ENCODE measurements at regions not wholly inside any gene's neighbourhood (a gene's known extent, or its start where the extent isn't known, plus 50 kb on each side); places are given as distances from the start of the nearest gene placed in this dataset.

DNA sequence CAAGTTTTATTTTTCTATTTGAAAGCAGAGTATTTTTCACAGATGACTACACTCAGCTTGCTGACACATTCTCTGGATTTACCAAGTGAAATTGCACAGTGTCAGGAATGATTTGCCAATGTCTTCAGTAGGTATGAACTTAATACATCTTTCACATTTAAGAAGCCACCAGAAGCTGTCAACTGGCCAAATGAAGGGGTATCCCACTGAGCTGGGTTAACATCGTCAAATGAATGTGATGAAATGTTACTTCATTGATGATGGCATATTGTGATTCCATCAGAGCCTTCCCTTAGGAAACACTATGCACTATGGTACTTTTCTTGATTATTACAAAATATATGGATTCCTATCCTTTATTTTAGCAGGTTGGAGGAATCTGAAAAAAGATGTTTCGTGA lies 592.3 kb downstream of the FGF9 start:
- no peak overlapping the region for H3K4me3 Mint-ChIP-seq
- Histone ChIP-seq H3K4ac (ENCODE audit: low read depth, low read length) (no peak overlapping the region), H3K18ac (ENCODE audit: insufficient read length, low read depth, low read length) (no peak overlapping the region), H3K79me2 (ENCODE audit: insufficient read depth, low read length) (no peaks in the 10 kb centered on the region), H2AK5ac (ENCODE audit: insufficient read length, low read length) (no peak overlapping the region), H3K79me1 (ENCODE audit: insufficient read depth, low read depth, low read length, poor library complexity, severe bottlenecking) (no peaks in the 10 kb centered on the region), H2BK20ac (ENCODE audit: low read depth, low read length, poor library complexity, severe bottlenecking) (no peak overlapping the region), H3K14ac (ENCODE audit: insufficient read depth, low read length) (no peak overlapping the region), H2BK15ac (ENCODE audit: low read depth, low read length) (no peak overlapping the region), H2BK12ac (ENCODE audit: insufficient read length, low read depth, low read length) (no peak overlapping the region), H3K23ac (ENCODE audit: insufficient read length, low read depth, low read length) (no peak overlapping the region), H3K27me3 (ENCODE audit: insufficient read depth, low read length) (no peaks in the 10 kb centered on the region), H3K56ac (ENCODE audit: insufficient read length, low read depth, low read length) (no peak overlapping the region), H3T11ph (ENCODE audit: low read length) (no peak overlapping the region), H3K23me2 (ENCODE audit: insufficient read length, low read depth, low read length, poor library complexity, severe bottlenecking) (no peaks in the 10 kb centered on the region), H4K5ac (ENCODE audit: insufficient read length, low read depth, low read length) (no peak overlapping the region), H2BK5ac (ENCODE audit: insufficient read length, low read length) (no peak overlapping the region), H4K20me1 (ENCODE audit: control insufficient read depth, insufficient read depth, insufficient read length) (no peaks in the 10 kb centered on the region), H4K91ac (ENCODE audit: insufficient read length, low read depth, low read length) (no peak overlapping the region), H3K9ac (ENCODE audit: extremely low read depth, insufficient read length, low read length) (no peak overlapping the region), H2BK120ac (ENCODE audit: low read depth, low read length, poor library complexity, severe bottlenecking) (no peak overlapping the region), H4K8ac (replicated peaks; ENCODE audit: insufficient read length, low read depth, low read length) (no peak overlapping the region), H2AFZ (ENCODE audit: low read length) (no peak overlapping the region), H3K4me1 (ENCODE audit: insufficient read depth, low read length) (no peaks in the 10 kb centered on the region), H3K27ac (ENCODE audit: insufficient read length, low read depth, low read length) (no peak overlapping the region), H3K4me2 (ENCODE audit: insufficient read depth, insufficient read length, low read length) (no peak overlapping the region), H3K9me3 (ENCODE audit: control insufficient read depth, low read depth, low read length) (no peaks in the 10 kb centered on the region)
- TF ChIP-seq CTCF (conservative IDR thresholded peaks at IDR 0.05) = no peak
- H3K4me1 Mint-ChIP-seq = no peaks in the 10 kb centered on the region
- no peaks in the 10 kb centered on the region for H3K27me3 Mint-ChIP-seq (ENCODE audit: low read depth)
- no peak for DNase-seq
- WGBS (ENCODE audit: extremely low coverage, insufficient read length, low lambda C conversion rate) = no CpG with 5 or more reads among the region's 2 CpGs
- no peak overlapping the region for H3K27ac Mint-ChIP-seq
- peaks cover under 1 to 2% of the 10 kb centered on the region in 2 experiments; a peak in 1 of 5 replicates for H3K9me3 Mint-ChIP-seq
- peaks cover 0 to 2% (median 0%) of the 10 kb centered on the region in 3 experiments; a peak in 3 of 7 replicates for H3K36me3 Mint-ChIP-seq (ENCODE audit: insufficient read depth in 1 of 3, low read depth in 3 of 3)
